ENCODE measurements at regions not wholly inside any gene's neighbourhood (a gene's known extent, or its start where the extent isn't known, plus 50 kb on each side); places are given as distances from the start of the nearest gene placed in this dataset.

DNA sequence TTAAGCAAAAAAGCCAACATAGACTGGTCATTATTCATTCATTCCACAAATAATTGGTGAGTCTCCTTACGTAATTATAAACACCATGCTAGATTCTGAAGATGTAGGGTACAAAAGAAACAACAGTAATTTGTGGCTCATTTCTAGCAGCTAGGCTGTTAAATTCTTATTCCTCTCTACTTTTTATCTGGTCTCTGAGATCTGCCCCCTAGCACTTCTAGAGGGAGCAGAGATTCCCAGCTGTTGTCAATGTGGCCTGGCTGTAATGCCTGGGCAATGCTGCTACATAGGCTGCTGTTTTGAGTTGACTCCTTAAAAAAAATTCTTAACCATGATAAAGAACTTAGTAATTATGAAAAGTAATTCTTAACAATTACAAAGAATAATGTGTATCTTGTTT lies 434.9 kb upstream of the THRB start (continued):
- TF ChIP-seq, protein P1, sequence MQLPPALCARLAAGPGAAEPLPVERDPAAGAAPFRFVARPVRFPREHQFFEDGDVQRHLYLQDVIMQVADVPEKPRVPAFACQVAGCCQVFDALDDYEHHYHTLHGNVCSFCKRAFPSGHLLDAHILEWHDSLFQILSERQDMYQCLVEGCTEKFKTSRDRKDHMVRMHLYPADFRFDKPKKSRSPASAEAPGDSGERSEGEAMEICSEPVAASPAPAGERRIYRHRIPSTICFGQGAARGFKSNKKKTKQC (CRISPR knock-in tag; IDR thresholded peaks at IDR 0.05): no peak
- TF ChIP-seq GATAD2B (IDR thresholded peaks at IDR 0.05; ENCODE audit: borderline replicate concordance): no peak
- no peak for TF ChIP-seq PHF8 (IDR thresholded peaks at IDR 0.05; ENCODE audit: borderline replicate concordance, low read length)
- TF ChIP-seq SMARCC2 (IDR thresholded peaks at IDR 0.05; ENCODE audit: low read depth): no peak
- TF ChIP-seq DDX20 (tag; IDR thresholded peaks at IDR 0.05; ENCODE audit: low read depth): no peak

DNA sequence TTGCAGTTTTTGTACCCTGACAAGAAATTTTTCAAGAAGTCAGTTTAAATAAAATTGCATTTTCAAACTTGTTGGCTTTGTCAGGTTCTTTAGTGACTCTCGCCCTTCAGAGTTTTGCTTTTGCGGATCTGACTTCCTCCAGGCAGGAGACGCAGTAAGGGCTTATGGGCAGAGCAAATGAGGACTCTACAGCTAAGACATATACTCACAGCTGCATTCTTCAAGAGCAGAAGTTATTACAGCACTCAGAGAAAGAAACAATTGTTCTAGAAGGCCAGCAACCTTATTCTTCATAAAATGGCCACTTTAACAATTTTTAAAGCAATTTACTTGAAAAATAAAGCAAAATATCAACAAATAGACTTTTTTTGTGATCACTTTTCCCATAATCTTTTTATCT lies 438.8 kb upstream of the THRB start:
- WGBS (ENCODE audit: insufficient coverage, low coverage, missing lambda C conversion rate): 0% methylated on average over 3 of the region's 3 CpGs
- no peak for FAIRE-seq
- no peak for DNase-seq (ENCODE audit: extremely low read depth in 1 of 4, low spot score in 3 of 4)
- H3K79me2 ChIP-seq (ENCODE audit: control insufficient read depth, insufficient read depth, low read length): no peaks in the 10 kb centered on the region
- no peak overlapping the region for H3K4me2 ChIP-seq (ENCODE audit: insufficient read depth, low read length)
- H3K9me1 ChIP-seq (ENCODE audit: control insufficient read depth, insufficient read depth, low read length): no peaks in the 10 kb centered on the region
- no TSS peak for BruUV-seq (replicated peaks)
- H3K27ac ChIP-seq (ENCODE audit: extremely low read depth, low read depth, low read length): no peak overlapping the region
- no peaks in the 10 kb centered on the region for H3K4me1 ChIP-seq (replicated peaks in 1 of 2; ENCODE audit: control insufficient read depth in 2 of 2, insufficient read depth in 2 of 2, low read length in 2 of 2)
- CTCF ChIA-PET (ENCODE audit: low intra/inter-chr PET ratio): no interaction called here
- TF ChIP-seq, protein P2, sequence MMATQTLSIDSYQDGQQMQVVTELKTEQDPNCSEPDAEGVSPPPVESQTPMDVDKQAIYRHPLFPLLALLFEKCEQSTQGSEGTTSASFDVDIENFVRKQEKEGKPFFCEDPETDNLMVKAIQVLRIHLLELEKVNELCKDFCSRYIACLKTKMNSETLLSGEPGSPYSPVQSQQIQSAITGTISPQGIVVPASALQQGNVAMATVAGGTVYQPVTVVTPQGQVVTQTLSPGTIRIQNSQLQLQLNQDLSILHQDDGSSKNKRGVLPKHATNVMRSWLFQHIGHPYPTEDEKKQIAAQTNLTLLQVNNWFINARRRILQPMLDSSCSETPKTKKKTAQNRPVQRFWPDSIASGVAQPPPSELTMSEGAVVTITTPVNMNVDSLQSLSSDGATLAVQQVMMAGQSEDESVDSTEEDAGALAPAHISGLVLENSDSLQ (IDR thresholded peaks at IDR 0.05): no peak
- TF ChIP-seq, protein P3, sequence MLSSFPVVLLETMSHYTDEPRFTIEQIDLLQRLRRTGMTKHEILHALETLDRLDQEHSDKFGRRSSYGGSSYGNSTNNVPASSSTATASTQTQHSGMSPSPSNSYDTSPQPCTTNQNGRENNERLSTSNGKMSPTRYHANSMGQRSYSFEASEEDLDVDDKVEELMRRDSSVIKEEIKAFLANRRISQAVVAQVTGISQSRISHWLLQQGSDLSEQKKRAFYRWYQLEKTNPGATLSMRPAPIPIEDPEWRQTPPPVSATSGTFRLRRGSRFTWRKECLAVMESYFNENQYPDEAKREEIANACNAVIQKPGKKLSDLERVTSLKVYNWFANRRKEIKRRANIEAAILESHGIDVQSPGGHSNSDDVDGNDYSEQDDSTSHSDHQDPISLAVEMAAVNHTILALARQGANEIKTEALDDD (IDR thresholded peaks at IDR 0.05): no peak
- TF ChIP-seq NCOR1 (IDR thresholded peaks at IDR 0.05) (no peak), ELF4 (CRISPR knock-in tag; IDR thresholded peaks at IDR 0.05) (no peak), CC2D1A (IDR thresholded peaks at IDR 0.05) (no peak), ZNF699 (CRISPR knock-in tag; IDR thresholded peaks at IDR 0.05; ENCODE audit: insufficient replicate concordance) (no peak), ZKSCAN3 (CRISPR knock-in tag; IDR thresholded peaks at IDR 0.05) (no peak), CAMTA2 (CRISPR knock-in tag; conservative IDR thresholded peaks at IDR 0.05) (no peak), SRSF3 (IDR thresholded peaks at IDR 0.05; ENCODE audit: insufficient read depth, low read length) (no peak), CCAR2 (IDR thresholded peaks at IDR 0.05; ENCODE audit: low read depth, low read length) (no peak), MAZ (CRISPR knock-in tag; conservative IDR thresholded peaks at IDR 0.05 in 1 of 2, IDR thresholded peaks at IDR 0.05 in 1 of 2) (no peak), JUN (IDR thresholded peaks at IDR 0.05; ENCODE audit: borderline replicate concordance, low read depth, low read length) (no peak), JUN (CRISPR knock-in tag; IDR thresholded peaks at IDR 0.05; ENCODE audit: borderline replicate concordance) (no peak)
- TF ChIP-seq, protein P4, sequence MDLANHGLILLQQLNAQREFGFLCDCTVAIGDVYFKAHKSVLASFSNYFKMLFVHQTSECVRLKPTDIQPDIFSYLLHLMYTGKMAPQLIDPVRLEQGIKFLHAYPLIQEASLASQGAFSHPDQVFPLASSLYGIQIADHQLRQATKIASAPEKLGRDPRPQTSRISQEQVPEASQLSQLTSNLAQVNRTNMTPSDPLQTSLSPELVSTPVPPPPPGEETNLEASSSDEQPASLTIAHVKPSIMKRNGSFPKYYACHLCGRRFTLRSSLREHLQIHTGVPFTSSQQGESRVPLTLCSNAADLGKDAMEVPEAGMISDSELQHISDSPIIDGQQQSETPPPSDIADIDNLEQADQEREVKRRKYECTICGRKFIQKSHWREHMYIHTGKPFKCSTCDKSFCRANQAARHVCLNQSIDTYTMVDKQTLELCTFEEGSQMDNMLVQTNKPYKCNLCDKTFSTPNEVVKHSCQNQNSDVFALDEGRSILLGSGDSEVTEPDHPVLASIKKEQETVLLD (IDR thresholded peaks at IDR 0.05): no peak
- TF ChIP-seq, protein P5, sequence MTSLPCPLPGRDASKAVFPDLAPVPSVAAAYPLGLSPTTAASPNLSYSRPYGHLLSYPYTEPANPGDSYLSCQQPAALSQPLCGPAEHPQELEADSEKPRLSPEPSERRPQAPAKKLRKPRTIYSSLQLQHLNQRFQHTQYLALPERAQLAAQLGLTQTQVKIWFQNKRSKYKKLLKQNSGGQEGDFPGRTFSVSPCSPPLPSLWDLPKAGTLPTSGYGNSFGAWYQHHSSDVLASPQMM (CRISPR knock-in tag; IDR thresholded peaks at IDR 0.05): no peak
- no peaks in the 10 kb centered on the region for H4K20me1 ChIP-seq (replicated peaks; ENCODE audit: control insufficient read depth, insufficient read depth, low read length)
- H3K4me3 ChIP-seq: no peak overlapping the region
- no peak overlapping the region for H2AFZ ChIP-seq (ENCODE audit: low read depth, low read length)
- H3K36me3 ChIP-seq (ENCODE audit: control insufficient read depth, insufficient read depth, low read length): no peaks in the 10 kb centered on the region
- H3K9ac ChIP-seq (ENCODE audit: insufficient read depth in 1 of 2, low read depth in 2 of 2, low read length in 2 of 2): no peak overlapping the region
- in situ Hi-C loops (cut with MboI) (no loop called here), intact Hi-C loops (cut with micrococcal nuclease) (no loop called here)
- no peaks in the 10 kb centered on the region for H3K27me3 ChIP-seq (ENCODE audit: control insufficient read depth in 2 of 2, insufficient read depth in 2 of 2, low read length in 2 of 2)
- no peaks in the 10 kb centered on the region for H3K9me3 ChIP-seq (replicated peaks; ENCODE audit: control insufficient read depth, insufficient read depth, low read depth, low read length)
- POLR2A ChIA-PET: no interaction called here
- ATAC-seq: no peak

Measured in K562 (cell line).